Glomerular endothelial cell (primary cell): ENCODE measurements at regions not wholly inside any gene's neighbourhood (a gene's known extent, or its start where the extent isn't known, plus 50 kb on each side); places are given as distances from the start of the nearest gene placed in this dataset.
A peak's percentile ranks its signal among the peaks of the same experiment; 100 is the strongest.
"Not testable (repeated sequence)": the region's sequence is repeated elsewhere in the genome, so short reads cannot be mapped to it uniquely, and the experiment has no call there.

Experiments
- DNase-seq: peaks from one replicate; pipeline ENCODE4 v3.0.0-alpha.2; 2011; ENCODE audit warnings: low read depth, low spot score; ENCODE audit errors: extremely low read depth

DNA sequence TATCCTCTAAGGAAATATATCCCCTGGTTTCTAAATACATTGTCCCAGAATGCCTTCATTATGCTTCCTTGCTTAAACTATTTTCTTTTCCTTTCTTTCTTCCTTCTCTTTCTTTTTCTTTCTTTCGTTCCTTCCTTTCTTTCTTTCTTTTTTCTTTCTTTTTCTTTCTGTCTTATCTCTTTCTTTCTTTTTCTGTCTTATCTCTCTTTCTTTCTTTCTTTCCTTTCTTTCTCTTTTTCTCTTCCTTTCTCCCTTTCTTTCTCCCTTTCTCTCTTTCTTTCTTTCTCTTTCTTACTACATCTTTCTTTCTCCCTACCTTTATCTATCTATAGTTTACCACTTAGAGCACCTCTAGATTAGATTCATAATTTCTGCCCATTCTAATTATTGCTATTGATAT, 552.1 kb downstream of the PYDC2 start:
- DNase-seq, result no peak

- no peak for DNase-seq
Measured at GRCh38 chr3:192022412-192022811, 561.4 kb downstream of the PYDC2 start.

DNA sequence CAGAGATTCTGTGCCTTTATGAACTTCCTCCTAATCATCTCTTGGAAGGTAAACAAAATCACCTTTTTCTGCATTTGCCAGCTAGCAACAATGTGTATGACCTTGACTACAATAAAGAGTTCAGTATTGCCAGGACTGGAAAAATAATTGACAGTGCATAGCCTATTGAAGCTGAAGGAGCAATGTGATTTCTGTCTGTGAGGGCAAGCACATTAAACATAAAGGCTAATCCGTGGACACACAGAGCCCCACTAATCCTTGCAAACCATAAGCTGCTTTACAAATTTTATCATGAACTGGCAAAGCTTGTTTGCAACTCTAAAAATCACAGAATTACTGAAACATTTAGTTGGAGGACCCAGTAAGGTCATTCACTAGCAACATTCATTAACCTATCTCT, 563.8 kb downstream of the PYDC2 start:
- DNase-seq, result no peak

DNA sequence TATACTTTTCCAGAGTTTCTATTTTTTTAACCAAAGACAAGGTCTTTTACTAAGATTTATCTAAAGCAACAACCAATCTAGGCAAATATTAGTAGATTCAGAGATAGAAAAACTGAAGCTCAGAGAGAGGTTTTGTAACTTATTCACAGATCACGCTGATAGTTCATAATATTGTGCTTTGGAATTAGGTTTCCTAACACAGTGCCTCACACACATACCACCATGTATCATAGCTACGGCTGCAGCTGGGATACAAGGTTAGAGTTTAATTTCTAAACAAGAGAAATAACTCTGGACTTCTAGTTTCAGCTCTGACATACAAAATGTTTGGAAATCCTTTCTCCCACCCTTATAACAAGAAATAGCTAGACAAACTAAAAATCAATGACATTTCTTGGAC, 565.7 kb downstream of the PYDC2 start:
- DNase-seq, result no peak

- DNase-seq, result no peak
Measured at GRCh38 chr3:192031941-192032340, 571.0 kb downstream of the PYDC2 start.

DNA sequence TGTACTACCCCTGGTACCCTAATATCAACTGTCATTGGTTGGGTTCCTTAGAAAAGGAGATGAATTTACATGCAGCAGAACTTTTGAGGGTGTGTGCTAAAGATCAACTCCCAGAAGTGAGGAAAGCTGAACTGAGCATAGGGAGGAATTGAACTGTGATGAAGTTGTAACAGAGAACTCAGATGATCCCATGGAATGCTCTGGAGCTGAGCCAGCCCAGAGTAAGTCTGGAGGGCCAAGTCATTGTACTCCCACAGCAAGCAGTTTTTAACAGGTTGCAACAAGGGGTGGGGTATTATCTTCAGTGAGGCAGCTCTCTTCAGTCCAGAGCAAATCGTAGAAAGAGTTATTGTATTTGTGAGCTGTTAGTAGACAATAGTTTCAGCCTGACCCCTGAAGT, 572.3 kb downstream of the PYDC2 start:
- DNase-seq, result no peak

GRCh38 chr3:192038726-192039125, 577.8 kb downstream of the PYDC2 start:
- no peak for DNase-seq

DNA sequence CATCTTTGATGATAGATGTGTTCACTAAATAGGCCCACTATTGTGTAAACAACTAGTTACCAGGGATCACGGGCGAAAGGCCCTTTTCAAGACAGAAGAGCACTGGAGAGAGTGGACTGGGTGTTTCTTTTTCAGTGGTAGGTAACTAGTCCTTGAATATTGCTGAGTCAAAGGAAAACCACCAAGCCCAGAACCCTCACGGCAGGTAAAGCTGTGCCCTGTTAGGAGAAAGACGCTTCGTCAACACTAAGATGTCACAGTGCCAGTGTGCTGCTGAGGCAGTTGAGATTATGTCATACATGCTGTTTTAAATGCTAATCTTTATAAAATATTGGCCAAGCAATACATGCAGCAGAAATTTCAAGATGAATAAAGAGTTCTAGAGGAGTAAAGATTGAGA, 578.6 kb downstream of the PYDC2 start:
- DNase-seq, result no peak

DNA sequence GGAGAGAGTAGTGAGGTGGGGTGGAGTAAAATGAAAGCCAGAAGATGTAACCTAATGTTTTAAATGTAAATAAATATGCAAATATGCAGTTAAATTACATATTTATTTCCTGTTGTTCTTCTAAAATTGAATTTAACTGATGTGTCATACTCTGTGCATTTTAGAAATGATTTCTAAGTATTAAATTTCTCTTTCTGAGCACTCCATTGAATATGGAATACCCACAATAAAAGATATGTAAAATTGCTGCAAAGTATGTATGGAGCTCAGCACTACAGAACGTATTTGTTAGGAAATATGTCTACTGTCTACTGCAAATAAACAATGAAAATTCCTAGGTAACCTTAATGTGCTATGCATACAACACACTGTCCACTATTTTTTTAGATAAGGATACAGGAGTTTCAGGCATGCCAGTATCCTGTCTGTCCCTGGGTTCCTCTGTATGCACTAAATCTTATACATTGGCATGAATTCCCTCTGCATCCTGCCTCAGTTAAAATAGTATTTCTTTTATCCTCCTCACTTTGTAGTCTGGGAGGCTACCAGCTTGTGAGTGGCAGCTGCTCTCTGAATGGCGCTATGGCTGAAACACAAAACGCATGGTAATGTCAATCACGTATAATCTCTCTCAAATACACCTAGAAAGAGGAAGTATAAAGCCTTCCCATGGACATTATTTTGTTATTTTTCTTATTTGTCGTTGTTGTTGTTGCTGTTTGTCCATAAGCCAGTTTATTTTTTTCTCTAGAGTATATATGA, 579.5 kb downstream of the PYDC2 start:
- DNase-seq, result no peak

- DNase-seq, result no peak
Measured at GRCh38 chr3:192042116-192042515, 581.2 kb downstream of the PYDC2 start.

DNA sequence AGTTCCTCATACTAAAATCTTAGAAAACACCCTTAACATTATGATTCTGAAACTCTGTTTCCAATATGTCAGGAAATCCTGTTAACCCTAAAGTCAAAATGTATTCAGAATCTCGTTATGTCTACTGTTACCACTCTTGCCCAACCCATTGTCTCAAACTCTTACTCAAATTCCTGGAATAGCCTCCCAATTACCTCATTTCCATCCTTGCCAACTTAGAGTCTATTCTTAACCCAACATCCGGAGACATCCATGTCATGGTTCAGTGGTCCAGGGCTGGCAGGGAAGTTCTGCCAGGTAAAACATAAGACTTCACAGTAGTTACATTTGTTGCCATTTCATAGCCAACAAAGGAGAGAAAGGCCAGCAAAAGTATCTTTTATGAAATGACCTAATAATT, 593.9 kb downstream of the PYDC2 start:
- DNase-seq, result peak; percentile 88

- no peak for DNase-seq
Measured at GRCh38 chr3:192055946-192056345, 595.0 kb downstream of the PYDC2 start.

DNA sequence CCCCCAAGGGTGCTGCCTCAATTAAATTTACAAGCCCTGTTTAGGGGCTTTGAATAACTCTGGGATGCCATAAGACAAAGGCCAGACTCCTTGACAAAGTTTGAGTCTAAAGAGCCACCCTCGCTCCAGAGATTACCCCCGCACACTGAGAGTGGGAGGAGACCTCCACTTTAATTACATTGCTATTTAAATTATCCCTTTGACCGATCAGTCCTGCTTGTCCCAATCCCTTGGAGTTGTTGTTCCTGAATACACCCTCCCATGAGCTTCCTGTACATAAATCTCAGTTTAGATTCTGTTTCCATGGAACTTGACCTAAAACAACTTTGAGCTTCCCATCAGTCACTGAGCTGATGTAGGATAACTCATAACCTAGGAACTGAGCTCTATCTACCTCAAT, 596.3 kb downstream of the PYDC2 start:
- no peak for DNase-seq

DNA sequence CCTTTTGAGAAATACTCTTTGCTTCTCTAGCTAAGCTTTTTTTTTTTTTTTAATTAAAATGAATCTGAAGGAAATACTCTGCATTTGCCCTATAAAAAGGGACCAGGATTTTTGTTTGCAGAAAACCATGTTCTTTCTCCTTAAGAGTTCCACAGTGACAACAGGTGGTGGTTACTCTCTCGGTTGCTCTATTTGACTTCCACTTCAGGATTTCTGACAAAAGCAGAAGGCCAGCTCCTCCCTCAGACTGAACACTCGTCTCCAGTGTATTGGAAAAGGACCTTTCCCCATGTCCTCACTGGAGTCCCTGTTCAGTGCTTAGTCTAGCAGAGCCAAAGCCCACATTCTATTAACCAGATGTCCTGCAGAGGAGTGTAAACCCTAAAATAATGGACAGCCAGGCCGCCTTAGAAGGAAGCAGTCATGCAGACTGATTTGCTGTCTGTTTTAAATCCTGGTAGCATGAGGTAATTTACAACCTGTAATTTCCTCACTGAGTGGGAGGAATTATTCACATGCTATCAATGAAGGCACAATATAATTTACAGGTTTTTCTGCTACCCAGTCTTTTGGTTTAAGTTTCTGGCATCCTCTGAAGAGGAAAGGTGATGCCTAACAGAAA, 599.3 kb downstream of the PYDC2 start:
- no peak for DNase-seq

GRCh38 chr3:192061426-192061825, 600.5 kb downstream of the PYDC2 start:
- no peak for DNase-seq

GRCh38 chr3:192062186-192062585, 601.2 kb downstream of the PYDC2 start:
- DNase-seq, result no peak

GRCh38 chr3:192063570-192063969, 602.6 kb downstream of the PYDC2 start:
- DNase-seq, result no peak

DNA sequence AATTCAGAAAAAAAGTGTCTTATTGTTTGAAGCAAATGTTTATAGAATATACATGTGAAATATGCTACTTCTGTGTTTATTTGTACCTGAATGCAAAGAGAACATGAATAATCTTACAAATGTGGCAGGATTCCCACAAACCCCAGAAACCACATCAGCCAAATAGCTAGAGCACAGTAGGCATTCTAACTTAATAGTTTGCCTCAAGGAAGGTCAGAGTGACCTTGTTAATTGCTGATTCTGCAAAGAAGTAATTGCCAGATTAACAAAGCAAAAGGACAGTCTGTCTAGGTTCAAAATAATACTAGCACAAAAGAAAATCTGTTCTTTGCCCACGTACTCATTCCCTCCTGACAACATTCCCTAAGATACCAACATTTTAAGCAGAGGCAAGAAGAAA, 604.0 kb downstream of the PYDC2 start:
- no peak for DNase-seq

- DNase-seq, result not testable (repeated sequence)
Measured at GRCh38 chr3:192066253-192066652, 605.3 kb downstream of the PYDC2 start.

DNA sequence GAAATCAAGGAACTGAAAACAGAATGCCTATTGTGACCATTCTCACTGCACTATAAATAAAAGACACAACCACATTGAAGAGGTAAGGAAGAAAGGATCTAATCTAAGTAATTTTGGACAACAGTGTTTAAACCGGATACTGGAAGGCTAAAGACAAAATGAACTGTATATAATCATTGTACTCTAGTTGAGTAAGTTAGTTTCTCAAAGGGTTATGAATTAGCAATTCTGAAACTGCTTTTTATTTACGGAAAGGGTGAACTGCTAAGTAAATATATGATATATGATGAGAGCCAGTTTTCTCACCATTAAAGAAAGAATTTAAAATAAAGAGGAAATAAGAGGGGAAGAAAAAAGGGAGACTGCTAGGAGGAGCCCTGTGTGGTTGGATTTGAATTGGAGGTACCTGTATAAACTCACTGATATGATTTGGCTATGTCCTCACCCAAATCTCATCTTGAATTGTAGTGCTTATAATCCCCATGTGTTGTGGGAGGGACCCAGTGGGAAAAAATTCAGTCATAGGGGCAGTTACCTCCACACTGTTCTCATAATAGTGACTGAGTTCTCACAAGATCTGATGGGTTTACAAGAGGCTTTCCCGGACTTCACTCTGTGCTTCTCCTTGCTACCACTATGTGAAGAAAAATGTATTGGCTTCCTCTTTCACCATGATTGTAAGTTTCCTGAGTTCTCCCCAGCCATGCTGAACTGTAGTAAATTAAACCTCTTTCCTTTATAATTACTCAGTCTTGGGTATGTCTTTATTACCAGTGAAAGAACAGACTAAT, 607.7 kb downstream of the PYDC2 start:
- no peak for DNase-seq

DNA sequence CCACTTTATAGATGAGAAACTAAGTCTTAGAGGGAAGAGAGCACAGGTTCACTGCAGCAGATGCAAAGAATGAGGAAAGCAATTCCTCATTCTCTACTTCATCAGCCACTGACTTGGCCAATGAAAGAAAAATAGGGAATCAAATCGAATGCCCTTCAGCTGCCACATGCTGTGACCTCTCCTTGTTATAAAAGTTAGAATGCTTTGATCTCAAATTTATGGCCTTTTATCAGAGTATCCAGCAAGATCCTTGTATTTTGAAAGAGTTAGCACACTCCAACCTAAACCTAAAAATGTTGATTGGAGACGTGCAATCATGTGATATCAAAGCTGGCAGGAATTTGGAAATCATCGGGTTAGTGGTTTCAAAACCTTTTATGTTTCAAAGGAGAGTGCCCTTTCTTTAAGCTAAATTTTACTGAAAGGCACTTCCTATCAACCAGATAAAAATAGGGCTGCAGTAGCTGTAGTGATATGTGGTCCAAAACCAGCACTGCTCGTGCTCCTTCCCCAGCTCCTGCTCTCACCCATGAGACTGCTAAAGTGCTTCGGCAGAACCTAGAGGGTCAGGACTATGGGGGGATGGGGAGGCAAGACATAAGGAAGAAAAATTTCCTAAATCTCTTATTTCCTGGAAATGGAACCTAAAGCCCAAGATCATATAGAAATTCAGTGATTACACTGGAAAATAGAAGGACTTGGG, 617.0 kb downstream of the PYDC2 start:
- DNase-seq, result no peak
